Psoas muscle (tissue), 7 donors: ENCODE measurements at regions not wholly inside any gene's neighbourhood (a gene's known extent, or its start where the extent isn't known, plus 50 kb on each side); places are given as distances from the start of the nearest gene placed in this dataset.
A peak's percentile ranks its signal among the peaks of the same experiment; 100 is the strongest.

Source experiments
- ATAC-seq, 4 donors: fragments of 200-7000 bp; cut with Tn5 transposase; one replicate each; pipeline ENCODE4 v1.9.1; 2020; ENCODE audit warnings: moderate library complexity in 3 of 4, mild to moderate bottlenecking in 2 of 4
- DNase-seq, 2 donors: peaks; one replicate each; pipeline ENCODE4 v3.0.0-alpha.2; 2020
- H3K27ac ChIP-seq: fragments of 200-600 bp; one replicate; pipeline ENCODE4 v1.8.0; 2022
- H3K27me3 ChIP-seq, 3 donors: fragments of 200-600 bp in 1 of 3; one replicate each; pipeline versions ENCODE4 v1.6.1 to v1.8.0; 2013 to 2022; ENCODE audit warnings: low read length in 2 of 3, mild to moderate bottlenecking in 2 of 3, moderate library complexity in 1 of 3; ENCODE audit not compliant: insufficient read depth in 3 of 3
- H3K36me3 ChIP-seq, 2 donors: fragments of 200-600 bp in 1 of 2; one replicate each; pipeline versions ENCODE4 v1.6.1 to v1.8.0; 2013 to 2022; ENCODE audit warnings: low read depth in 1 of 2, mild to moderate bottlenecking in 1 of 2, moderate library complexity in 1 of 2; ENCODE audit not compliant: insufficient read depth in 1 of 2
- H3K4me1 ChIP-seq: fragments of 200-600 bp; one replicate; pipeline ENCODE4 v1.8.0; 2022
- H3K4me3 ChIP-seq: fragments of 200-600 bp; one replicate; pipeline ENCODE4 v1.8.0; 2022; ENCODE audit warnings: mild to moderate bottlenecking
- H3K9me3 ChIP-seq: fragments of 200-600 bp; one replicate; pipeline ENCODE4 v1.8.0; 2022
- CTCF ChIP-seq: fragments of 200-600 bp; IDR thresholded peaks from one replicate; pipeline ENCODE4 v1.8.0; 2022; ENCODE audit warnings: antibody characterized with exemption
- WGBS, 3 donors: extraction: QIAGEN DNeasy Blood & Tissue Kit; methylation state at CpG; one replicate each; pipeline versions ENCODE4 v1.1.6 to v1.1.7; 2013; 5-methylcytosine and 5-hydroxymethylcytosine counted together
- intact Hi-C, 2 donors: fragments of 100-400 bp; cut with DNase I; formaldehyde crosslinking; loops; one replicate each; pipeline versions ENCODE4 v1.11.0 to v1.14.2; 2022
- donor health status: healthy with polysubstance abuse.
- donor health status: DM: no; HTN: no; CAD: no; lungs with moderate emphysema.
- donor health status: Bipolar disorder and iron deficiency.
- donor health status: healthy.
- donor health status: DM: yes; HTN: yes; CAD: no.
- donor health status: DM: no; HTN: no; CAD: no.
- donor health status: DM: yes; HTN: yes; CAD: no.

DNA sequence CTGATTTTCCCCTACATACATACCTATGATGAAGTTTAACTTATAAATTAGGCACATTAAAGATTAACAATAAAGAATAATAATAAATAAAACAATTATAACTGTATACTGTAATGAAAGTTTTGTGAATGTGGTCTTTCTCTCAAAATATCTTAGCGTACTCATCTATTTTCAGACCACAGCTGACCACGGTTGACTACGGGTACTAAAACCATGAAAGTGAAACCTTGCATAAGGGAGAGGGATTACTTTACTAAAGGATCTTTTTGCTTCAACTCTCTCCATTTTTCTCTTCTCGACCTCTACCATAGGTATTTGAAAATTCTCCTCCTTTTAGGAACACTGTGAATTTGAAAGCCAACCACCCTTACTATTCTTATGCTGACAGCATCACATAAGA lies 475.5 kb downstream of the CETN3 start:
- DNase-seq = no peak
- intact Hi-C loops = no loop called here
- Histone ChIP-seq H3K36me3 (no peaks in the 10 kb centered on the region), H3K27ac (no peak overlapping the region), H3K9me3 (no peaks in the 10 kb centered on the region), H3K27me3 (no peaks in the 10 kb centered on the region), H3K4me1 (peaks cover 18% of the 10 kb centered on the region), H3K4me3 (no peak overlapping the region)
- TF ChIP-seq CTCF = no peak
- ATAC-seq = no peak
- WGBS, 3 donors = 81 to 93% (median 87%) methylated on average over 4 of the region's 4 CpGs

DNA sequence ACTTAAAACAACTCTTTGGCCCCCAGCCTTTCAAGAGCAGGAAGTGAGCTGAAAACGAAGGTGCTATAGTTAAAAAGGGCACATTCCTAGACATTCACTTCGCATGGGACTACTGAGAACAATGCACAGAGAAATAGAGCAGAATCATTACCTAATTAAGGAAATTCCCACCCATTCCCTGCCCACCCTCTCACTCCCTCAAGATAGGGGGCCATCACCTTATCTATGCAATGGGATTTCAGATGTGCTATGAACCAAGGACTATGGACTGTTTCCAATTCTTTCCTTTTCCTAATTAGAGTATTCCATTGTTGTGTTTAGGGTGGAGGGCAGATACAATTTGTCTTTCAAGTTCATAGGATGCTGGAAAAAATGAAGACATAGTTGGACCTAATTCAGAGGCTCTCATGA lies 476.8 kb downstream of the CETN3 start:
- H3K27ac ChIP-seq = no peak overlapping the region
- no peak overlapping the region for H3K4me3 ChIP-seq
- WGBS, 3 donors = 67 to 76% (median 70%) methylated on average over 2 of the region's 2 CpGs
- H3K9me3 ChIP-seq = no peaks in the 10 kb centered on the region
- TF ChIP-seq CTCF = no peak
- ATAC-seq (no peak), DNase-seq (no peak)
- no peaks in the 10 kb centered on the region for H3K27me3 ChIP-seq
- intact Hi-C loops = no loop called here
- no peaks in the 10 kb centered on the region for H3K36me3 ChIP-seq
- peaks cover 18% of the 10 kb centered on the region for H3K4me1 ChIP-seq

GRCh38 chr5:89930591-89931392 lies 478.8 kb downstream of the CETN3 start:
- Histone ChIP-seq H3K27me3 (no peaks in the 10 kb centered on the region), H3K36me3 (no peaks in the 10 kb centered on the region), H3K4me1 (peaks cover 16% of the 10 kb centered on the region), H3K4me3 (peak overlapping the region; percentile 26), H3K9me3 (no peaks in the 10 kb centered on the region), H3K27ac (peak overlapping the region; percentile 54)
- intact Hi-C loops = no loop called here
- DNase-seq (no peak), ATAC-seq (peak; percentile 70 to 89 (median 80))
- TF ChIP-seq CTCF = no peak
- 13 to 18% (median 15%) methylated on average over 5 of the region's 5 CpGs for WGBS, 3 donors

DNA sequence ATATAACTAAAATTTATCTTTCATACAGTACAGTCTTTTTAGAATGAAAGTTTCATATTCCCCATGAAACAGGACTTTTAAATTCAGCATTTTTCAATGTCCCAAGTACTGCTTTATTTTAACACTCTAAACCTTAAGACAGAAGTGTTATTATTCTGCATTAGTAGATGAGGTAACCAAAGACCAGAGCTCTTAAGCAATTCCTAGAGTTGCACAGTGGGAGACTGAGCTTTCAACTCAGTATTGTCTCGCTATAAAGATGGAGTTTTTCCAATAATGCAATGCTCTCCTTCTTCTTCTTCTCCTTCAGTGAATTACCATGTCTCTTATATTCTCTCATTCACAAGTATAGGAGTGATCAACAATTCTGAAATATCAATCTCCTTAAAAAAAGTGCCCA lies 479.7 kb downstream of the CETN3 start:
- Histone ChIP-seq H3K27ac (peak overlapping the region; percentile 54), H3K4me3 (no peak overlapping the region), H3K36me3 (no peaks in the 10 kb centered on the region), H3K9me3 (no peaks in the 10 kb centered on the region), H3K27me3 (no peaks in the 10 kb centered on the region), H3K4me1 (peaks cover 16% of the 10 kb centered on the region)
- no peak for TF ChIP-seq CTCF
- WGBS, 3 donors = 72 to 97% (median 78%) methylated on average over 1 of the region's 1 CpG
- DNase-seq (no peak), ATAC-seq (no peak)
- intact Hi-C loops = no loop called here

- Histone ChIP-seq H3K27ac (no peak overlapping the region), H3K9me3 (no peaks in the 10 kb centered on the region), H3K4me1 (peaks cover 16% of the 10 kb centered on the region), H3K4me3 (no peak overlapping the region), H3K27me3 (no peaks in the 10 kb centered on the region), H3K36me3 (no peaks in the 10 kb centered on the region)
- ATAC-seq (no peak), DNase-seq (no peak)
- 52 to 68% (median 61%) methylated on average over 2 of the region's 2 CpGs for WGBS, 3 donors
- intact Hi-C loops = no loop called here
- TF ChIP-seq CTCF = no peak
Observed at GRCh38 chr5:89929173-89929572, 480.4 kb downstream of the CETN3 start.
